ENCODE measurements at regions not wholly inside any gene's neighbourhood (a gene's known extent, or its start where the extent isn't known, plus 50 kb on each side); places are given as distances from the start of the nearest gene placed in this dataset.

DNA sequence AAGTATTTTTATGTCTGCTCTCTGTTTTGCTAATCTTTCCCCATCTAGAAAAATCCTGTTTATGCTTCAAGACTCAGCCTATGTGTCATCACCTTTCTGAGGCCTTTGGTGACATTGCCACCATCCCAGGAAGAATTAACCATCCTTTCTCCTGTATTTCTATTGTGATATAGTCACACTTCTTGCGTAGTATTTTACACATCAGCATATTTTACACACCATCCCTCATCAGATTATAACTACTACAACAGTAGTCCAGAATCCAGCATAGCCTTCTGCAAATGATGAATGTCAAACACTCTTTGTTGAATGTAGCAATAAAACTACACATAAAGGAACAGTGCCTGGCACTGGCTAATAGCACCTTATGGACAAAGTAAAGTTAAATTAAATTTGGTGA, 275.3 kb upstream of the C1orf87 start:
- no peak overlapping the region for H3K56ac ChIP-seq (replicated peaks; ENCODE audit: insufficient read length, low read depth, low read length)
- H2BK5ac ChIP-seq (ENCODE audit: low read depth, low read length), result no peak overlapping the region
- no peak overlapping the region for H3K4me2 ChIP-seq (ENCODE audit: insufficient read depth in 1 of 2, low read depth in 2 of 2, low read length in 2 of 2)
- no peaks in the 10 kb centered on the region for H4K20me1 ChIP-seq (replicated peaks in 1 of 2; ENCODE audit: control insufficient read depth in 1 of 2, insufficient read depth in 2 of 2, low read length in 2 of 2)
- no peaks in the 10 kb centered on the region for H3K27me3 ChIP-seq (replicated peaks in 1 of 4; ENCODE audit: control insufficient read depth in 3 of 4, extremely low read depth in 1 of 4, insufficient read depth in 3 of 4, low read length in 3 of 4)
- no peak for TF ChIP-seq BCL11A (IDR thresholded peaks at IDR 0.05; ENCODE audit: low read depth in 2 of 2, low read length in 2 of 2)
- TF ChIP-seq CEBPB (IDR thresholded peaks at IDR 0.05; ENCODE audit: low read depth, low read length), result no peak
- TF ChIP-seq JUND (IDR thresholded peaks at IDR 0.05; ENCODE audit: low read length), result no peak
- no peak for TF ChIP-seq RNF2 (IDR thresholded peaks at IDR 0.05; ENCODE audit: borderline replicate concordance, low read depth, low read length, missing control alignments, poor library complexity, severe bottlenecking)
- TF ChIP-seq SIN3A (conservative IDR thresholded peaks at IDR 0.05 in 1 of 2, IDR thresholded peaks at IDR 0.05 in 1 of 2; ENCODE audit: low read depth in 1 of 2, low read length in 2 of 2), result no peak
- no peak for TF ChIP-seq EGR1 (IDR thresholded peaks at IDR 0.05; ENCODE audit: borderline replicate concordance, low read depth, low read length)
- no peak for TF ChIP-seq USF2 (IDR thresholded peaks at IDR 0.05; ENCODE audit: low read length)
- TF ChIP-seq TAF7 (optimal IDR thresholded peaks at IDR 0.05; ENCODE audit: borderline replicate concordance, low read depth, low read length), result no peak
- TF ChIP-seq RAD21 (IDR thresholded peaks at IDR 0.05 in 1 of 2, conservative IDR thresholded peaks at IDR 0.05 in 1 of 2; ENCODE audit: low read depth in 2 of 2, low read length in 2 of 2), result no peak
- no peak for TF ChIP-seq YY1 (IDR thresholded peaks at IDR 0.05; ENCODE audit: low read depth, low read length)
- no peak for TF ChIP-seq POLR2A (IDR thresholded peaks at IDR 0.05; ENCODE audit: control extremely low read depth in 1 of 2, low read depth in 2 of 2, low read length in 2 of 2)
- TF ChIP-seq TAF1 (IDR thresholded peaks at IDR 0.05; ENCODE audit: low read depth, low read length), result no peak
- TF ChIP-seq SIX5 (IDR thresholded peaks at IDR 0.05; ENCODE audit: low read depth, low read length), result no peak
- no peaks in the 10 kb centered on the region for H3K23me2 ChIP-seq (ENCODE audit: low read depth, low read length)
- no peak overlapping the region for H2BK15ac ChIP-seq (ENCODE audit: low read length)
- H3K4me3 ChIP-seq (ENCODE audit: extremely low read depth in 1 of 4, insufficient read depth in 2 of 4, low read depth in 3 of 4, low read length in 4 of 4), result no peak overlapping the region
- H4K5ac ChIP-seq (ENCODE audit: insufficient read length, low read depth, low read length), result no peak overlapping the region
- no peaks in the 10 kb centered on the region for H3K79me2 ChIP-seq (ENCODE audit: control insufficient read depth in 1 of 2, insufficient read depth in 2 of 2, low read length in 2 of 2)
- H3K18ac ChIP-seq (ENCODE audit: extremely low read depth, low read length), result no peak overlapping the region
- no peaks in the 10 kb centered on the region for H3K36me3 ChIP-seq (ENCODE audit: control insufficient read depth in 2 of 4, insufficient read depth in 4 of 4, low read length in 3 of 4)
- H3K4ac ChIP-seq (replicated peaks; ENCODE audit: insufficient read length, low read depth, low read length), result no peak overlapping the region
- H3K9ac ChIP-seq (replicated peaks in 1 of 4; ENCODE audit: extremely low read depth in 1 of 4, low read depth in 3 of 4, low read length in 3 of 4), result no peak overlapping the region
- ChIA-PET POLR2A (ENCODE audit: partially characterized antibody) (no interaction called here), CTCF (ENCODE audit: partially characterized antibody) (no interaction called here)
- H3K4me1 ChIP-seq (replicated peaks in 1 of 4; ENCODE audit: control insufficient read depth in 3 of 4, insufficient read depth in 4 of 4, low read length in 3 of 4), result no peaks in the 10 kb centered on the region
- WGBS, 2 experiments (ENCODE audit: extremely low coverage in 1 of 2, insufficient coverage in 1 of 2, insufficient read length in 1 of 2, insufficient replicate concordance in 2 of 2, low coverage in 1 of 2, low lambda C conversion rate in 2 of 2, missing lambda C conversion rate in 1 of 2), result 50% methylated on average over 1 of the region's 1 CpG; no CpG with 5 or more reads in 1 of the 2 experiments
- no peaks in the 10 kb centered on the region for H3K79me1 ChIP-seq (ENCODE audit: low read depth, low read length)
- H4K8ac ChIP-seq (ENCODE audit: extremely low read depth, insufficient read depth, low read length), result no peak overlapping the region
- H2BK20ac ChIP-seq (ENCODE audit: low read length), result no peak overlapping the region
- H2BK120ac ChIP-seq (replicated peaks; ENCODE audit: low read depth, low read length), result no peak overlapping the region
- no peak overlapping the region for H4K91ac ChIP-seq (replicated peaks; ENCODE audit: insufficient read length, low read length)
- no peak overlapping the region for H3K14ac ChIP-seq (ENCODE audit: insufficient read length)
- H3K9me3 ChIP-seq (ENCODE audit: insufficient read depth in 2 of 2, low read depth in 1 of 2, low read length in 1 of 2), result no peaks in the 10 kb centered on the region
- H2AFZ ChIP-seq (ENCODE audit: low read length), result no peak overlapping the region
- H2AK5ac ChIP-seq (ENCODE audit: low read depth, low read length), result no peak overlapping the region
- H2BK12ac ChIP-seq (ENCODE audit: low read depth, low read length), result no peak overlapping the region
- no peak overlapping the region for H3K27ac ChIP-seq (ENCODE audit: low read depth, low read length)
- no peak overlapping the region for H3K23ac ChIP-seq (ENCODE audit: insufficient read length)
- no peak for FAIRE-seq
- DNase-seq (ENCODE audit: low read depth in 1 of 2, low spot score in 2 of 2), result no peak
